Suppressor macrophage treated with lipopolysaccharide for 1 hour (primary cell): ENCODE measurements at regions not wholly inside any gene's neighbourhood (a gene's known extent, or its start where the extent isn't known, plus 50 kb on each side); places are given as distances from the start of the nearest gene placed in this dataset.

ENCODE experiments used
- DNase-seq, 3 donors: peaks; one replicate each; pipeline ENCODE4 v3.0.0-alpha.2; 2020 to 2022

DNA sequence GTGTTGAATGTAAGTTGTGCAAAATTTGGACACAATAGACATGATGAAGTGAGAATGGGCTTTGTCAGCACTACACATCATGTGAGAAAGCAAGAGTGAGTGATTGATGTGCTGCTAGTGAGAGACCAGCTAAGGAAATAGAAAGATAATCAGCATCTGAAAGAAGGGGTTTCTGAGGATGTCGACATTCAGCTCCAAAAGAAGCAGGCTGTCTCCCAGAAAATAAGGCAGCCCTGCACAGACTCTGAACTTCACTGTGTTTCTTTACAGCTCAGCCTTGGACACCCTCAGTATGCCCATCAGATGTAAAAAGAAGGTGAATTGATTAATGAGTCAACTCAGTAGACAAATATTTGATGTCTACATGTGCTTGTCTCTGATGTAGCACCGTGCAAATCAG lies 80.8 kb upstream of the ADCY2 start:
- DNase-seq: no peak

GRCh38 chr5:7317751-7318150 lies 78.2 kb upstream of the ADCY2 start:
- DNase-seq: no peak

DNA sequence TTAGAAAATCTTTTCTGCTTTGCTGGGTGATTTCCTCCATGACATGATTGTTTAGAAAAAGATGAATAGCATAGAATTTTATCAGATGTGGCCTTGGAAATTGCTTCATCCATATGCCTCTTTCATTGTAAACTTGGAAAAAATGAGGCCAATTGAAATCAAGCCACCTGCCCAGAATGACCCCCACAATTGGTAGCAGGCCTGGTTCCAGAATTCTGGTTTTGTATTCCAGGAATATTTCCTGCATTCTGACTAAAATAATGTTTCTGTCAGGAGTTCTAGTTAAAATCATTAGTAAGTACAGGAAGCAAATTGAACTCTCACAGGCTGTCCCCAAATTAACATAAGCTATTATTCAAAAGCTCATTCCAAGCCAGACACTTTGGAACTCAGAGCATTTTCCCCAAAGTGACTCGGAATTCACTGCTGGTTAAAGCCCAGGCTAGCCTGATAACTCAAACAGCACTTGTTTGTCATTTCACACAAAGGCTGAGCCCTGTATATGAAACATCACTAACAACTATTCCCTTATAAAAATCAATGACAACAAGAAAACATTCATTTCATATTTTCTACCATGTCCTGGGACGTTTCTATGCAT lies 75.1 kb upstream of the ADCY2 start:
- no peak for DNase-seq

DNA sequence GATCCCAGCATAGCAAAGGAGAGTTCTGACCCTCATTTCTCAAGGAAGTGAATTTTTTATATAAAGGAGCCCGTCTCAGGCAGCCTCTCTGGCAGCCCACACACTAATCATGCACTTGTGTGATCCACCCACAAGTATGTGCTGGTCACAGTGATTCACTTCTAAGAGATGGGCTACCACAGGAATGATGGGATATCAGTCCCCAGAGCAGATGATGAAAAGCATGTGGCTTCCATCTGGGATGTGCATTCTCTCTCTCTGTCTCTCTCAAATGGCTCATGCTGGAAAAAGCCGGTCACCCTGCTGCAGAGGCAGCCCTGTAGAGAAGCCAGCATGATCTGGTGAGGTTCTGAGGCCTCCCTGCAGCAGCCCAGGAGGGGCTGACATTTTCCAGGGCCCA lies 74.2 kb upstream of the ADCY2 start:
- DNase-seq: no peak

GRCh38 chr5:7324919-7325318 lies 71.0 kb upstream of the ADCY2 start:
- DNase-seq: no peak

DNA sequence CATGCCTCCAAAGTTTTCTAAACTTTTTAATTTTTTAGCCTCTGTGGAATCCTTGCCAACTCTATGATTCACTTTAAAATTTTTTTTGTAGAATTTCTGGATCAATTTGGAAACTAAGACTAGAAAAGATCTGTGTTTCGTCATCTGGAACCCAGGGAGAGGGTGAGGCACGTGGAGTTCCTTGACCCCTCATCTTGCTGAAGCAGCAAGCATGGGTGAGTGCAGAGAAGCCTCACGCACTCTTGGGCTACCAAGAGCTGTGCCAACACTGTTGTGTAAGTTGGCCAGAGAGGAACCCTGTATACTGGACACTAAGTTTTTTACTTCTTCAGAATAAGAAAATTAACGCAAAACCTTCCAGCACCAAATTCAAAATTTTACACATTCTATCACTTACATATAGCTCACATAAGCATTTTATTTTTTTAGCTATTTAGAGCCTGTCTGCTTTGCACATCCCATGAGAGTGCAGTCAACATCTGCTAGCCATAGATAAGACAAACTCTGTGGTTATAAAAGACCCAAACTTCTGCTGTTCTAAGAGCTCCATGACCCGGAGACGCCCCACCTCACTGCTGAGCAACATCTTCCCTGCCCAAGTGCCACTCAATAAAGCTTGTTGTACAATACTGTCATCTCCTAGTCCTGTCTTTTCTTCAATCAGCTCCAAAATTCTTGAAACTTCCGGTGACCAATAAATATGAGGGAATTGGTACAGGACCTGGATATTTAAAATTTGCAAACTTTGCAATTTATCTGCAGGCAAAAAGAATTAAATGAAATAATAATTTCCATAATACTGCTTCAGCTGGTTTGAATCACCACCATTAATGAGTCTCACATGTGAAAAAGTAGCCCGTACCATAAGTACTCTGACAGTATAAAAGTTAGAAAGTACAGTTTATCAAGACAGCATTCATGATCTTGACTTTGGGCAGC lies 69.7 kb upstream of the ADCY2 start:
- DNase-seq: no peak

GRCh38 chr5:7329141-7329540 lies 66.8 kb upstream of the ADCY2 start:
- DNase-seq: no peak

DNA sequence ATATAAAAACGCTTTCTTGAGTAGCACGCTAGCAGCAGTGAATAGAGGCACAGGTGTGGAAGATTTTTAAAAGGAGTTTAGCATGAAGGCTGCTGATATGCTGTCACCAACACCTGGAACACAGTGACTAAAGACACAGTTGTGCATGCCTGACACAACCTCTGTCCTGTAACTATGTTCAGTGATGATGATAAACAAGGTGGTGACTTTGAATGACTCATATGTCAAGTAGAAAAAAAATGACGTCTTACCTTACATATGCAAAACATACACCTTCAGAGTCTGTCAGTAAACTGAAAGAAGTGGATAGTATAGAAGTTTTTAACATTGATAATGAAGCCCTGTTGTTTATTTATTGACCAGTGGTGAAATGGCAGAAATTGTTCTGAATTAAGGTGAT lies 66.2 kb upstream of the ADCY2 start:
- no peak for DNase-seq

- no peak for DNase-seq
Measured at GRCh38 chr5:7330256-7330655, 65.7 kb upstream of the ADCY2 start.

DNA sequence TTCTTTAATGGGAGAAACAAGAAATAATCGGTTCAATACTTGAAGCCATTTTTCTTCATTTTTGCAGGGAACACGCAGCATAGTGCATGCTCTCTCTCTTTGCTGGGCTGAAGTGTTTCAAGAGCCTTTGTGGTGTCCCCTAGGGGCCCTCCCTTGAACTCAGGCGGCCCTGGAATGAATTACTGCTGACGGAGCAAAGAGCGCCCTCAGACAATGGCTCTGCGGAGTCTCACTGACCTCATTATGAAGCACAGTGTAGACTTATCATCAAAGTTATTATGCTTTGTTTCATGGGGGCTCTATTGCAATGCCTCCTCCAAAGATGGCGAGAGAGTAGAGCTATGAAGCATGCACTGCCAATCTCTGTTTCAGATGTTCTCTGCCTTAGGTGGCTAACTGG lies 64.8 kb upstream of the ADCY2 start:
- no peak for DNase-seq
